ENCODE measurements at regions not wholly inside any gene's neighbourhood (a gene's known extent, or its start where the extent isn't known, plus 50 kb on each side); places are given as distances from the start of the nearest gene placed in this dataset.

DNA sequence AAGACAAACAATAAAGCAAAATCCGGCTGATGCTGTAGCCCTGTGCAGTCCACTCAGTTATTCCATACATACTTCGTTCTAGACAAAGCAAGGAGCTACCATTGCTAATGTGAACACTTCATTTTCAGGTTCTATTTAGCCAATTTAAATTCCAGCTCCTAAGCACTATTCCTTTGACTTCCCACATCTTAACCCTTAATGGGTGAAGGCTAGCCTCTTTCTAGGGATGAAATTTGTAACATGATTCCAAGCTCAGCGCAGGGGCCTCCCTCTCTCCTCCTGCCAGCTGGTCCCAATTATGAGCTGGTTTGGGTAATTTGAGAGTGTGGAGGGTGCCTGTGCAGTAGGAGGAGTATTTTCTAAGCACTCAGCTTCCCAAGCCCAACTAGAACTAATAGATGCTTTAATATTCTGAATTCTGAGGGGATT, 53.9 kb upstream of the PTGFRN start:
- H3K4me2 ChIP-seq: peak overlapping the region; percentile 48
- no peaks in the 10 kb centered on the region for H4K20me1 ChIP-seq (ENCODE audit: low read depth)
- H3K27me3 ChIP-seq: no peaks in the 10 kb centered on the region
- no peak overlapping the region for H3K4me3 ChIP-seq
- H3F3A ChIP-seq (ENCODE audit: low read depth): peaks cover 16% of the 10 kb centered on the region
- no peak overlapping the region for H3K27ac ChIP-seq
- H3K9me3 ChIP-seq (ENCODE audit: low read depth): no peaks in the 10 kb centered on the region
- H3K79me2 ChIP-seq (ENCODE audit: low read depth): no peaks in the 10 kb centered on the region
- DNase-seq (ENCODE audit: low spot score): peak; percentile 36
- Mint-ChIP-seq H3K27ac (peak overlapping the region; percentile 55), H3K27me3 (ENCODE audit: insufficient read depth, low read depth) (peaks cover 9% of the 10 kb centered on the region), H3K36me3 (no peaks in the 10 kb centered on the region), H3K4me3 (peak overlapping the region; percentile 24), H3K9me3 (peaks cover 2% of the 10 kb centered on the region), H3K4me1 (peaks cover 49% of the 10 kb centered on the region)
- H3K36me3 ChIP-seq: no peaks in the 10 kb centered on the region
- H3K9ac ChIP-seq: no peak overlapping the region
- H2AFZ ChIP-seq (replicated peaks): peak overlapping the region; percentile 4
- H3K4me1 ChIP-seq: peaks cover 41% of the 10 kb centered on the region
- TF ChIP-seq, protein P1, sequence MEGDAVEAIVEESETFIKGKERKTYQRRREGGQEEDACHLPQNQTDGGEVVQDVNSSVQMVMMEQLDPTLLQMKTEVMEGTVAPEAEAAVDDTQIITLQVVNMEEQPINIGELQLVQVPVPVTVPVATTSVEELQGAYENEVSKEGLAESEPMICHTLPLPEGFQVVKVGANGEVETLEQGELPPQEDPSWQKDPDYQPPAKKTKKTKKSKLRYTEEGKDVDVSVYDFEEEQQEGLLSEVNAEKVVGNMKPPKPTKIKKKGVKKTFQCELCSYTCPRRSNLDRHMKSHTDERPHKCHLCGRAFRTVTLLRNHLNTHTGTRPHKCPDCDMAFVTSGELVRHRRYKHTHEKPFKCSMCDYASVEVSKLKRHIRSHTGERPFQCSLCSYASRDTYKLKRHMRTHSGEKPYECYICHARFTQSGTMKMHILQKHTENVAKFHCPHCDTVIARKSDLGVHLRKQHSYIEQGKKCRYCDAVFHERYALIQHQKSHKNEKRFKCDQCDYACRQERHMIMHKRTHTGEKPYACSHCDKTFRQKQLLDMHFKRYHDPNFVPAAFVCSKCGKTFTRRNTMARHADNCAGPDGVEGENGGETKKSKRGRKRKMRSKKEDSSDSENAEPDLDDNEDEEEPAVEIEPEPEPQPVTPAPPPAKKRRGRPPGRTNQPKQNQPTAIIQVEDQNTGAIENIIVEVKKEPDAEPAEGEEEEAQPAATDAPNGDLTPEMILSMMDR (IDR thresholded peaks at IDR 0.05): no peak
- TF ChIP-seq EZH2phosphoT487 (IDR thresholded peaks at IDR 0.05) (no peak), EZH2 (IDR thresholded peaks at IDR 0.05) (no peak)

DNA sequence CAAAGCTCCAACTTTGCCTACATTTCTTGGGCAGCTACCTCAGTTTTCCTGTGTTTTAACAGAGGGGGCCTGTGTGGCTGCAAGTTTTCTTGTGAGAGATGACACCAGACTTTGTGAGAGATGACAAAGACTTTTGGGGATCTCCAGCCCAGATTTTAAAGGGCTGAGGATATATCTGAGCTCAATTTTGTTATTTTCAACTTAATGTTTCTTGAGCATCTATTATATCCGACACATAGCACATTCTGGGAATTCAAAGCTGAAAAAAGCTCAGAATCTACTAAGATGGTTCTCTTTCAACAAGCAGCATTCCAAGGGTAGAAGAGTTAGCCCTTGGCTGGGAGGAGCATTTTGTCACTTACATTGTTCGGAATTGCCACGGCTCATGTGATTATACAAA, 53.4 kb upstream of the PTGFRN start:
- Histone ChIP-seq H3K9ac (no peak overlapping the region), H3K4me1 (peaks cover 41% of the 10 kb centered on the region), H2AFZ (replicated peaks) (peak overlapping the region; percentile 4), H3K9me3 (ENCODE audit: low read depth) (no peaks in the 10 kb centered on the region), H4K20me1 (ENCODE audit: low read depth) (no peaks in the 10 kb centered on the region), H3K27me3 (no peaks in the 10 kb centered on the region), H3K4me3 (no peak overlapping the region), H3F3A (ENCODE audit: low read depth) (peaks cover 16% of the 10 kb centered on the region), H3K27ac (no peak overlapping the region), H3K4me2 (peak overlapping the region; percentile 48), H3K79me2 (ENCODE audit: low read depth) (no peaks in the 10 kb centered on the region), H3K36me3 (no peaks in the 10 kb centered on the region)
- Mint-ChIP-seq H3K9me3 (peaks cover 2% of the 10 kb centered on the region), H3K36me3 (no peaks in the 10 kb centered on the region), H3K27me3 (ENCODE audit: insufficient read depth, low read depth) (peaks cover 9% of the 10 kb centered on the region), H3K4me1 (peaks cover 49% of the 10 kb centered on the region), H3K4me3 (no peak overlapping the region), H3K27ac (no peak overlapping the region)
- DNase-seq (ENCODE audit: low spot score): no peak
- TF ChIP-seq EZH2phosphoT487 (IDR thresholded peaks at IDR 0.05) (no peak), EZH2 (IDR thresholded peaks at IDR 0.05) (no peak)
- TF ChIP-seq, protein P1 (IDR thresholded peaks at IDR 0.05): no peak

DNA sequence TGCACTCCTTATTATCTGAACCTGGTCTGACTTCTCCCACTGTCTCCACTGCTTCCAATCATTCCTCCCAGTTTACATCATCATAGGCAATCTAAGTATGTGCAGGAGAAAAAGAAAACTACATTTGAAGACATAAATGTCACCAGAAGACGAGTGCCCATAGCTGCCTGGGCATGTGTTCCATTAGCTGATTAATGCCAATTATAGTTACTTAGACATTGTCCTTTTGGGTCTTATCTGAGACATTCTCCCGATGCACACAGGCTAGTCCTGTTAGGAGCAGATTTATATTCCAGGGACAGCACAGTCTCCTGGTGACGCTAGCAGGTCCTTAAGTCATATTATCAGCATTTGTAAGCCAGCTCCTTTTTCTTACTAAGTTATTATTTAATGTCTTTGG, 52.6 kb upstream of the PTGFRN start:
- Mint-ChIP-seq H3K9me3 (peaks cover 2% of the 10 kb centered on the region), H3K27me3 (ENCODE audit: insufficient read depth, low read depth) (peaks cover 3% of the 10 kb centered on the region), H3K36me3 (no peaks in the 10 kb centered on the region), H3K4me1 (peaks cover 46% of the 10 kb centered on the region), H3K27ac (peak overlapping the region; percentile 31), H3K4me3 (no peak overlapping the region)
- Histone ChIP-seq H3K36me3 (no peaks in the 10 kb centered on the region), H2AFZ (replicated peaks) (no peak overlapping the region), H3K4me1 (peaks cover 36% of the 10 kb centered on the region), H3K4me3 (no peak overlapping the region), H3K79me2 (ENCODE audit: low read depth) (no peaks in the 10 kb centered on the region), H3K4me2 (no peak overlapping the region), H4K20me1 (ENCODE audit: low read depth) (no peaks in the 10 kb centered on the region), H3K9me3 (ENCODE audit: low read depth) (no peaks in the 10 kb centered on the region), H3K27ac (no peak overlapping the region), H3F3A (ENCODE audit: low read depth) (peaks cover 16% of the 10 kb centered on the region), H3K27me3 (no peaks in the 10 kb centered on the region), H3K9ac (no peak overlapping the region)
- DNase-seq (ENCODE audit: low spot score): no peak
- no peak for TF ChIP-seq EZH2phosphoT487 (IDR thresholded peaks at IDR 0.05)
- TF ChIP-seq, protein P1 (IDR thresholded peaks at IDR 0.05): no peak
- TF ChIP-seq EZH2 (IDR thresholded peaks at IDR 0.05): no peak
